Osteocyte (in vitro differentiated cells): ENCODE measurements at regions not wholly inside any gene's neighbourhood (a gene's known extent, or its start where the extent isn't known, plus 50 kb on each side); places are given as distances from the start of the nearest gene placed in this dataset.
"Not testable (repeated sequence)": the region's sequence is repeated elsewhere in the genome, so short reads cannot be mapped to it uniquely, and the experiment has no call there.

Source experiments
- DNase-seq: peaks from one replicate; pipeline ENCODE4 v3.0.0; 2021; ENCODE audit warnings: mixed read lengths; ENCODE audit not compliant: unreplicated experiment; ENCODE audit errors: extremely low spot score
- H3K27ac Mint-ChIP-seq: one replicate; pipeline ENCODE4 v1.8.0; 2021; ENCODE audit warnings: mild to moderate bottlenecking, mixed read lengths; ENCODE audit not compliant: unreplicated experiment
- H3K27me3 Mint-ChIP-seq: one replicate; pipeline ENCODE4 v1.8.0; 2021; ENCODE audit warnings: mixed read lengths; ENCODE audit not compliant: unreplicated experiment
- H3K36me3 Mint-ChIP-seq: one replicate; pipeline ENCODE4 v1.8.0; 2021; ENCODE audit warnings: mixed read lengths; ENCODE audit not compliant: unreplicated experiment
- H3K4me1 Mint-ChIP-seq: one replicate; pipeline ENCODE4 v1.8.0; 2021; ENCODE audit warnings: mixed read lengths; ENCODE audit not compliant: unreplicated experiment
- H3K4me3 Mint-ChIP-seq: one replicate; pipeline ENCODE4 v1.8.0; 2021; ENCODE audit warnings: mild to moderate bottlenecking, moderate library complexity, mixed read lengths; ENCODE audit not compliant: unreplicated experiment
- H3K9me3 Mint-ChIP-seq: one replicate; pipeline ENCODE4 v1.8.0; 2021; ENCODE audit warnings: mixed read lengths; ENCODE audit not compliant: unreplicated experiment
- TF ChIP-seq, protein P1 (sequence below): fragments of 200-600 bp; sonication (generic); IDR thresholded peaks from 2 replicates; pipeline ENCODE4 v1.5.0; 2021; ENCODE audit warnings: antibody characterized with exemption, mild to moderate bottlenecking, moderate library complexity

DNA sequence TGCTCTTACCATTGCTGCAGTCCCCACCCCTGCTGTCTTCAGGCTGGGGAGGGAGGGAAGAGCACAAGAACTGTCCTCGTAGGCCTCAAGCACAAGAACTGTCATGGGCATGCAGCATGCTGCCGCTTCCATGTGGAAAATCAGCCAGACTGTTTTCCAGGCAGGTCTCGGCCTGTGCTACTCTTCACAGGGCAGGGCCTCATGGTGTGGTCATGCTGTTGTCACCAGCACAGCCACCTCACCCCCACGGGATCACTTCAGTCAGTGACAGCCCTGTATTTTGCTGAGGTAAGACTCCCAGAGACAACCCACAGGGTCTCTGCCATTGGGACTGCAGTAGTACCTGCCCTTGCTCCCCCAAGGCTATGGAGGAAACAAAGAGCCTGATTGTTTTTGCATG is 205.3 kb downstream of the NAP1L3 start:
- no peak for DNase-seq
- Mint-ChIP-seq H3K4me3 (no peak overlapping the region), H3K27me3 (no peaks in the 10 kb centered on the region), H3K9me3 (peaks cover 13% of the 10 kb centered on the region), H3K4me1 (no peaks in the 10 kb centered on the region), H3K36me3 (no peaks in the 10 kb centered on the region), H3K27ac (no peak overlapping the region)
- TF ChIP-seq, protein P1, sequence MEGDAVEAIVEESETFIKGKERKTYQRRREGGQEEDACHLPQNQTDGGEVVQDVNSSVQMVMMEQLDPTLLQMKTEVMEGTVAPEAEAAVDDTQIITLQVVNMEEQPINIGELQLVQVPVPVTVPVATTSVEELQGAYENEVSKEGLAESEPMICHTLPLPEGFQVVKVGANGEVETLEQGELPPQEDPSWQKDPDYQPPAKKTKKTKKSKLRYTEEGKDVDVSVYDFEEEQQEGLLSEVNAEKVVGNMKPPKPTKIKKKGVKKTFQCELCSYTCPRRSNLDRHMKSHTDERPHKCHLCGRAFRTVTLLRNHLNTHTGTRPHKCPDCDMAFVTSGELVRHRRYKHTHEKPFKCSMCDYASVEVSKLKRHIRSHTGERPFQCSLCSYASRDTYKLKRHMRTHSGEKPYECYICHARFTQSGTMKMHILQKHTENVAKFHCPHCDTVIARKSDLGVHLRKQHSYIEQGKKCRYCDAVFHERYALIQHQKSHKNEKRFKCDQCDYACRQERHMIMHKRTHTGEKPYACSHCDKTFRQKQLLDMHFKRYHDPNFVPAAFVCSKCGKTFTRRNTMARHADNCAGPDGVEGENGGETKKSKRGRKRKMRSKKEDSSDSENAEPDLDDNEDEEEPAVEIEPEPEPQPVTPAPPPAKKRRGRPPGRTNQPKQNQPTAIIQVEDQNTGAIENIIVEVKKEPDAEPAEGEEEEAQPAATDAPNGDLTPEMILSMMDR: no peak

DNA sequence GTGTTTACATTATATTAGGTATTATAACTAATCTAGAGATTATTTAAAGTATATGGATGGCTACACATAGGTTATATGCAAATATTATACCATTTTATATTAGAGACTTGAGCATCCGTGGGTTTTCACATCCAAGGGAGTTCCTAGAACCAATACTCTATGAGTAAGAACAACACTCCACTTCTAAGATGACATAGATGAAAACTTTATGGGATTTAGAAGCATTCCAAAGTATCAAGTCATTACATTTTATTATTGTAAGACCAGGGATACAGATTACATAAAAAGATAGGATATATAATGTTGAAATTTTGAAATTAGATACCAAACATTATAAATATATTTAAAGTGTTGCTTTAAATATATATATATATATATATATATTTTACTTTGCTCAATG is 207.0 kb downstream of the NAP1L3 start:
- Mint-ChIP-seq H3K9me3 (peaks cover 8% of the 10 kb centered on the region), H3K27me3 (no peaks in the 10 kb centered on the region), H3K4me3 (no peak overlapping the region), H3K27ac (no peak overlapping the region), H3K36me3 (no peaks in the 10 kb centered on the region), H3K4me1 (no peaks in the 10 kb centered on the region)
- DNase-seq: no peak
- TF ChIP-seq, protein P1: no peak

DNA sequence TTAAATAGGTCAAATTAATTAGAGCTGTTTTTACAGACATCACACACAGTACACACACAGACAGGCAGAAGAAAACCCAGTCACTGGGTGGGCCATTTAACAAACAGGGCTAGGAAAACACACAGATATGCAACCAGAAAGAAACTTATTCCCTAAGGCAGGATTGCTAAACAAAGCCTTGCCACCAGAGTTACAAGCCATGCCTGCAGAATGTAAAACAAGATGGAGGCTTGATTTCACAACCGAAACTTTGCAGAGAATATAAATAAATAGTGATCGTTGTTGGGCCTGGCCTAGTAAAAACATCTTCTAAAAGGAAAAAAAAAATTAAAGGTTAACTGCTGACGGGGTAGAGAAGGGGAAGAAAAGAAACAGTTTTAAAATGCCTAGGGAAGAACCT is 212.3 kb downstream of the NAP1L3 start:
- Mint-ChIP-seq H3K4me1 (no peaks in the 10 kb centered on the region), H3K9me3 (peaks cover 17% of the 10 kb centered on the region), H3K27ac (no peak overlapping the region), H3K36me3 (no peaks in the 10 kb centered on the region), H3K27me3 (no peaks in the 10 kb centered on the region), H3K4me3 (no peak overlapping the region)
- TF ChIP-seq, protein P1: no peak
- no peak for DNase-seq

DNA sequence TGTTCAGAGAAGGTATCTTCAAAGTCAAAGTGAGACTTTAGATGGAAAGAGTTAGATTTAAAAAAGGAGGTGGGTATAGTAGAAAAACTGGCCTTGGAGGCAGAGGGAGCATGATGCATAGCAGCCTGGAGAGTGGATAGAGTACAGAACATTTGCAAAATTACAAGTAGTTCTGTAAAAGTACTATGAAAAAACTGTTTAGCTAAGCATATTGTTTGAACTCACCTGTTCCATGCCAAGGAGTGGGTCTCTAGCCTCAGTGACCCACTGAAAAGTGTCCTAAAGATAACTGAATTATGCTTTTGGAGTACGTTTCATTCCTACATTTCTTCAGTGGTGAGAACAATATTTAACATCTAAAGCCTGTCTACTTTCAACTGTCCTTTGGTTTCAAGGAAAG is 218.9 kb downstream of the NAP1L3 start:
- Mint-ChIP-seq H3K27me3 (no peaks in the 10 kb centered on the region), H3K27ac (no peak overlapping the region), H3K4me3 (no peak overlapping the region), H3K4me1 (no peaks in the 10 kb centered on the region), H3K36me3 (no peaks in the 10 kb centered on the region), H3K9me3 (peaks cover 32% of the 10 kb centered on the region)
- no peak for DNase-seq
- TF ChIP-seq, protein P1: no peak

DNA sequence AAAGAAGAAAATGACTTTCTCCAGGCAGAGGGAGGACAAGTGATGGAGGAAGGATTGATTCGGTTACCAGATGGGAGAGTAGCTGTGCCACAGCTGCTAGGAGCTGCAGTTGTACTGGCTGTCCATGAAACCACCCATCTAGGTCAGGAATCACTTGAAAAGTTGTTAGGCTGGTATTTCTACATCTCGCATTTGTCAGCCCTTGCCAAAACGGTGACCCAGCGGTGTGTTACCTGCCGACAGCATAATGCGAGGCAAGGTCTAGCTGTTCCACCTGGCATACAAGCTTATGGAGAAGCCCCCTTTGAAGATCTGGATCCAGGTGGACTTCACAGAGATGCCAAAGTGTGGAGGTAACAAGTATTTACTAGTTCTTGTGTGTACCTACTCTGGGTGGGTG is 238.7 kb downstream of the NAP1L3 start:
- H3K27me3 Mint-ChIP-seq, H3K27ac Mint-ChIP-seq, H3K4me3 Mint-ChIP-seq, DNase-seq, H3K4me1 Mint-ChIP-seq, H3K36me3 Mint-ChIP-seq: not testable (repeated sequence)
- peaks cover 16% of the 10 kb centered on the region for H3K9me3 Mint-ChIP-seq

DNA sequence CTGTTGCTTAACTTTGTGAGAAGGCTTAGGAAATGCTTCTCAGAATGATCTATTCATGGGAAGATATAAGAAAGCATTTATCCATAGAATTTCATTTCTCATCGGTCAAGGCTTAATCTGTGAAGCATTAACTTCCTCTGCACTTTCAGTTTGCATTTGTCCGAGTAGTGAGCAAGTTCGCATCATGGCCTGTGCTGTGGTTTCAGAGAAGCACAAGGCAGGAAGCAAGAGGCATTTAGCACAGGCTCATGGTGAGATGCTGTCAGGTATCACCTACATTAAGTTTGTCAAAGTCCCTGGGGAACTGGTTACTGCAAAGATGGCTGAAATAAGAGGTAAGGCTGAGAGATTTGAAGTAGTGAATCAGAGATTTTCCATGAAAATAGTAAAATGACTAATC is 244.9 kb downstream of the NAP1L3 start:
- no peak for DNase-seq
- TF ChIP-seq, protein P1: no peak
- H3K9me3 Mint-ChIP-seq: peaks cover 9% of the 10 kb centered on the region
- H3K27ac Mint-ChIP-seq: no peak overlapping the region
- H3K4me3 Mint-ChIP-seq: no peak overlapping the region
- no peaks in the 10 kb centered on the region for H3K36me3 Mint-ChIP-seq
- H3K4me1 Mint-ChIP-seq: no peaks in the 10 kb centered on the region
- no peaks in the 10 kb centered on the region for H3K27me3 Mint-ChIP-seq
